Smooth muscle cell (in vitro differentiated cells): ENCODE measurements at regions not wholly inside any gene's neighbourhood (a gene's known extent, or its start where the extent isn't known, plus 50 kb on each side); places are given as distances from the start of the nearest gene placed in this dataset.
"Not testable (repeated sequence)": the region's sequence is repeated elsewhere in the genome, so short reads cannot be mapped to it uniquely, and the experiment has no call there.

Experiments used
- DNase-seq: peaks from one replicate; lab custom pipeline; 2025; ENCODE audit not compliant: unreplicated experiment; lab: John Stamatoyannopoulos, UW
- H2AFZ ChIP-seq: fragments of 200-600 bp; sonication (generic); 2 replicates; pipeline ENCODE4 v1.6.0; 2016; ENCODE audit warnings: antibody characterized with exemption, low read depth, mild to moderate bottlenecking
- H3F3A ChIP-seq: fragments of 200-600 bp; sonication (generic); 2 replicates; pipeline ENCODE4 v1.6.0; 2017; ENCODE audit warnings: antibody characterized with exemption, low read depth
- H3K27ac ChIP-seq: fragments of 200-600 bp; sonication (generic); 2 replicates; pipeline ENCODE4 v1.5.1; 2016; ENCODE audit warnings: low read depth, mild to moderate bottlenecking
- H3K27me3 ChIP-seq: fragments of 200-600 bp; sonication (generic); 2 replicates; pipeline ENCODE4 v1.6.1; 2016; ENCODE audit warnings: low read depth, mild to moderate bottlenecking
- H3K36me3 ChIP-seq: fragments of 200-600 bp; sonication (generic); 2 replicates; pipeline ENCODE4 v1.5.1; 2016; ENCODE audit warnings: low read depth
- H3K4me1 ChIP-seq: fragments of 200-600 bp; sonication (generic); 2 replicates; pipeline ENCODE4 v1.5.1; 2016; ENCODE audit warnings: low read depth
- H3K4me2 ChIP-seq: fragments of 200-600 bp; sonication (generic); 2 replicates; pipeline ENCODE4 v1.6.0; 2016; ENCODE audit warnings: mild to moderate bottlenecking
- H3K4me3 ChIP-seq: fragments of 200-600 bp; sonication (generic); 2 replicates; pipeline ENCODE4 v1.5.1; 2016; ENCODE audit warnings: mild to moderate bottlenecking
- H3K79me2 ChIP-seq: fragments of 200-600 bp; sonication (generic); 2 replicates; pipeline ENCODE4 v1.6.0; 2016; ENCODE audit warnings: low read depth, mild to moderate bottlenecking
- H3K9ac ChIP-seq: fragments of 200-600 bp; sonication (generic); 2 replicates; pipeline ENCODE4 v1.6.0; 2016; ENCODE audit warnings: low read depth
- H3K9me3 ChIP-seq: fragments of 200-600 bp; sonication (generic); replicated peaks from 2 replicates; pipeline ENCODE4 v1.5.1; 2016; ENCODE audit warnings: low read depth
- H4K20me1 ChIP-seq: fragments of 200-600 bp; sonication (generic); 2 replicates; pipeline ENCODE4 v1.6.0; 2016; ENCODE audit warnings: low read depth
- CTCF ChIP-seq: fragments of 200-600 bp; sonication (generic); IDR thresholded peaks from 2 replicates; pipeline ENCODE4 v1.5.1; 2017; ENCODE audit warnings: borderline replicate concordance, mild to moderate bottlenecking, antibody characterized with exemption; ENCODE audit not compliant: insufficient read depth, poor library complexity, severe bottlenecking
- WGBS: methylation state at CpG from one replicate; pipeline ENCODE4 v1.1.7; 2016; ENCODE audit warnings: low lambda C conversion rate; 5-methylcytosine and 5-hydroxymethylcytosine counted together

- Histone ChIP-seq H3K4me1 (peaks cover 6% of the 10 kb centered on the region), H3K9me3 (no peaks in the 10 kb centered on the region), H2AFZ (no peak overlapping the region), H3K27ac (no peak overlapping the region), H3K9ac (no peak overlapping the region), H4K20me1 (no peaks in the 10 kb centered on the region), H3K27me3 (no peaks in the 10 kb centered on the region), H3K79me2 (no peaks in the 10 kb centered on the region), H3K4me3 (no peak overlapping the region), H3K36me3 (no peaks in the 10 kb centered on the region), H3F3A (no peaks in the 10 kb centered on the region), H3K4me2 (no peak overlapping the region)
- WGBS, result 77% methylated on average over 4 of the region's 4 CpGs
- TF ChIP-seq CTCF, result no peak
- DNase-seq, result no peak
Measured at GRCh38 chr2:100749771-100750542, 70.0 kb upstream of the NPAS2 start.

- not testable (repeated sequence) for H2AFZ ChIP-seq, H3K4me1 ChIP-seq, H3K27me3 ChIP-seq, H3F3A ChIP-seq, H3K36me3 ChIP-seq, H4K20me1 ChIP-seq, H3K9me3 ChIP-seq, H3K4me3 ChIP-seq, H3K79me2 ChIP-seq, DNase-seq
- Histone ChIP-seq H3K4me2 (peak overlapping the region; percentile 53), H3K9ac (peak overlapping the region; percentile 54), H3K27ac (peak overlapping the region; percentile 87)
- 79% methylated on average over 5 of the region's 5 CpGs for WGBS
Measured at GRCh38 chr2:100751871-100752625, 67.9 kb upstream of the NPAS2 start.

- H3K27ac ChIP-seq, result peak overlapping the region; percentile 87
- H3F3A ChIP-seq, result no peaks in the 10 kb centered on the region
- no peaks in the 10 kb centered on the region for H4K20me1 ChIP-seq
- H3K9ac ChIP-seq, result peak overlapping the region; percentile 54
- H3K4me1 ChIP-seq, result peaks cover 2% of the 10 kb centered on the region
- no peak overlapping the region for H3K4me3 ChIP-seq
- H2AFZ ChIP-seq, result no peak overlapping the region
- H3K9me3 ChIP-seq, result no peaks in the 10 kb centered on the region
- H3K36me3 ChIP-seq, result no peaks in the 10 kb centered on the region
- H3K4me2 ChIP-seq, result peak overlapping the region; percentile 53
- no peaks in the 10 kb centered on the region for H3K79me2 ChIP-seq
- TF ChIP-seq CTCF, result no peak
- 0% methylated on average over 2 of the region's 2 CpGs for WGBS
- no peak for DNase-seq
- no peaks in the 10 kb centered on the region for H3K27me3 ChIP-seq
Measured at GRCh38 chr2:100752628-100753333, 67.2 kb upstream of the NPAS2 start.

GRCh38 chr2:100753444-100753843 lies 66.5 kb upstream of the NPAS2 start:
- no peaks in the 10 kb centered on the region for H3K79me2 ChIP-seq
- DNase-seq, result no peak
- H3K4me3 ChIP-seq, result no peak overlapping the region
- no peaks in the 10 kb centered on the region for H4K20me1 ChIP-seq
- peak overlapping the region; percentile 87 for H3K27ac ChIP-seq
- H3K27me3 ChIP-seq, result no peaks in the 10 kb centered on the region
- H2AFZ ChIP-seq, result no peak overlapping the region
- H3K4me1 ChIP-seq, result no peaks in the 10 kb centered on the region
- H3K4me2 ChIP-seq, result peak overlapping the region; percentile 53
- H3K36me3 ChIP-seq, result no peaks in the 10 kb centered on the region
- no peak for TF ChIP-seq CTCF
- H3K9ac ChIP-seq, result no peak overlapping the region
- WGBS, result 80% methylated on average over 4 of the region's 4 CpGs
- peaks cover 3% of the 10 kb centered on the region for H3F3A ChIP-seq
- no peaks in the 10 kb centered on the region for H3K9me3 ChIP-seq
